IgD-negative memory B cell (primary cell): ENCODE measurements at regions not wholly inside any gene's neighbourhood (a gene's known extent, or its start where the extent isn't known, plus 50 kb on each side); places are given as distances from the start of the nearest gene placed in this dataset.

ENCODE experiments used
- H3K27ac Mint-ChIP-seq, 3 donors: one replicate each; pipeline ENCODE4 v1.8.0; 2020 to 2022; ENCODE audit warnings: mild to moderate bottlenecking in 3 of 3, mixed read lengths in 3 of 3, moderate library complexity in 1 of 3
- H3K27me3 Mint-ChIP-seq: one replicate; pipeline ENCODE4 v1.8.0; 2021; ENCODE audit warnings: mixed read lengths
- H3K36me3 Mint-ChIP-seq: one replicate; pipeline ENCODE4 v1.8.0; 2020; ENCODE audit warnings: mild to moderate bottlenecking, mixed read lengths
- H3K4me1 Mint-ChIP-seq, 3 donors: one replicate each; pipeline ENCODE4 v1.8.0; 2020 to 2022; ENCODE audit warnings: mixed read lengths in 3 of 3, mild to moderate bottlenecking in 1 of 3
- H3K4me3 Mint-ChIP-seq, 4 donors: one replicate each; pipeline ENCODE4 v1.8.0; 2020 to 2022; ENCODE audit warnings: mild to moderate bottlenecking in 4 of 4, mixed read lengths in 4 of 4, moderate library complexity in 3 of 4
- H3K9me3 Mint-ChIP-seq, 3 donors: one replicate each; pipeline ENCODE4 v1.8.0; 2020 to 2021; ENCODE audit warnings: mixed read lengths in 3 of 3, mild to moderate bottlenecking in 1 of 3

DNA sequence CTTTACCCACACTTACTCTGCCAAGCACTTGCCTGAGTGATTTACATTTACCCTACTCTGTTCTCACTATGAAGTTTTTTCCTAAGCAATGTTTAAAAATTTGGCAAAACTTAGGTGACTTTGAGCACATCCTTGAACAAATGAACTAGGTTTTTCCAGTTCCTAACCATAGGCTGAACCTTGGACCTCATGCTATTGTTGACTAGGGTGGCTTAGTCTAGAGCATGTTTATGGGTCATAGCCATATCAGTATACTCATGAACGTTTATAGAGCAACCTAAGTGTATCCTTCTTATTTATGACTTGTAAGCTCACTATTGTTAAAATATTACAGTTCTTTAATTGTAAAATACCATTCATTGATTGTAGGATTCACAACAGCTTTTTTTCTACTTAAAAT lies 85.0 kb upstream of the KRR1 start:
- Mint-ChIP-seq H3K27ac (no peak overlapping the region), H3K9me3 (no peaks in the 10 kb centered on the region), H3K27me3 (no peaks in the 10 kb centered on the region), H3K4me3 (no peak overlapping the region), H3K36me3 (no peaks in the 10 kb centered on the region), H3K4me1 (no peaks in the 10 kb centered on the region)

DNA sequence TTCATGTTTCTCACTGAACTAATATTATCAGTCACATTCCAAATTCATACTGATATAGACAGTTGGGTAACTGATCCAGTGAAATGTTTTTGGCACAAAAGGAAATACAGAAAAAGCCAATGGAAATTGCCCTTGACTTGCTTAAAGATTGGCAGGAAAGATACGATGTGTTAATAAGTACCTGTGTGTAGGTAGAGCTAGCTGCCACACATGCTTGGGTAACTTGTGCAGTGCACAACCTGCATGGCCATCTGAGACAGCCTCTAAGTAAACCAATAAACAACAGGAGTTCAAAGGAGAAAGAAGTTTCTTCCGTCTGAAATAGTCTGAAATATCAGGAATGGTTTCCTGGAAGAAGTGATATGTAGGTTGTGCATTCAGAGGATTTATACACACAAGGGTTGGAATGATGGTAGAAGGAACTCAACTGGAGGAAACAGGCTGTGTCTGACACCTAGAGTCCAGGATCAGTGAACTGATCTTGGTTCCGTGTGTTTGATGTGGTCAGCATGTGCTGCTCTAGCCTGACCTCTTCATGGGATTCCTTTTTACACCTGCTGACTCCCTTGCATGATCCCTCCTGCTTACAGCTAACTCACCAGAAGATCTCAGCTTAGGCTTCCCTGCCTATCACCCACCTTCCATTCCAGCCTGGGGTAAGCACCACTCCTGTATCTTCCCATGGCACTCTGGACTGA lies 81.4 kb upstream of the KRR1 start:
- Mint-ChIP-seq H3K27ac (no peak overlapping the region), H3K36me3 (no peaks in the 10 kb centered on the region), H3K9me3 (no peaks in the 10 kb centered on the region), H3K4me1 (no peaks in the 10 kb centered on the region), H3K27me3 (no peaks in the 10 kb centered on the region), H3K4me3 (no peak overlapping the region)

DNA sequence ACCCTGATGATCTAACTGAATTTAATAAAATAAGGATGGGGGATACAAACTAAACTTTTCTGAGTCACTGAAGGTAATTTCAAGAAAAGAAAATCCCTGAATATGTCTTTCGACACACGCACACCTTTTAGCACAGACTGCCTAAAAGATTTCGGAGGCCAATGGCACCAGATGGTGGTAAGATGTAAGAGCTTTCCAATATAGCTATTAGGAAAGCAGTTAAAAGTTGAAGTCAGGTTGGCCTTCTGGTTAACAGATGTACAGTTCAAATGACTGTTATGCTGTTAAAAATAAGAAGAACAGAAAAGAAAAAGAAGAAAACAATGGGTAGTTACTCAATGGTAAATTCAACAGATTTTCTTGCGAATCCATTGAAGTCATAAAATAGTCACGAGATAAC lies 80.7 kb upstream of the KRR1 start:
- no peak overlapping the region for H3K4me3 Mint-ChIP-seq
- H3K36me3 Mint-ChIP-seq, result no peaks in the 10 kb centered on the region
- H3K9me3 Mint-ChIP-seq, result no peaks in the 10 kb centered on the region
- H3K27ac Mint-ChIP-seq, result no peak overlapping the region
- H3K4me1 Mint-ChIP-seq, result no peaks in the 10 kb centered on the region
- no peaks in the 10 kb centered on the region for H3K27me3 Mint-ChIP-seq

DNA sequence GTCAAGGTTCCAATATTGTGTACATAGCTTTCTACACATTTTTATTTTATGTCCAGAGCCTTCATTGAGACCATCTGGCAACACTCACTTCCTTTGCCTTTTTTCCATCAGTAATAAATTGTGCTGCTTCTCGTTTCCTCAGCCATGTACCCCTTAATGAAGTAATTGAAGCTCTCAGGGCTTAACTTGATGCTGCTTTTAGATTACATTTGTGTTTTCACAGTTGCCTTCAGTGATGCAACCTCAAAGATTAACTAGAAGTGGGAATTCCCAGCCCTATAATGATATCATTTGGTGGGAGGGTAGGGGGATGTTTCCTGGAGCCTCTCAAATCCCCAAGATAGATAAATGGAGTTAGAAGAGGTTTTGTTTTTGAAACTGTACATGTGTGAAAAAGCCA lies 80.2 kb upstream of the KRR1 start:
- no peaks in the 10 kb centered on the region for H3K27me3 Mint-ChIP-seq
- H3K27ac Mint-ChIP-seq, result no peak overlapping the region
- H3K4me3 Mint-ChIP-seq, result no peak overlapping the region
- H3K36me3 Mint-ChIP-seq, result no peaks in the 10 kb centered on the region
- no peaks in the 10 kb centered on the region for H3K9me3 Mint-ChIP-seq
- H3K4me1 Mint-ChIP-seq, result no peaks in the 10 kb centered on the region

DNA sequence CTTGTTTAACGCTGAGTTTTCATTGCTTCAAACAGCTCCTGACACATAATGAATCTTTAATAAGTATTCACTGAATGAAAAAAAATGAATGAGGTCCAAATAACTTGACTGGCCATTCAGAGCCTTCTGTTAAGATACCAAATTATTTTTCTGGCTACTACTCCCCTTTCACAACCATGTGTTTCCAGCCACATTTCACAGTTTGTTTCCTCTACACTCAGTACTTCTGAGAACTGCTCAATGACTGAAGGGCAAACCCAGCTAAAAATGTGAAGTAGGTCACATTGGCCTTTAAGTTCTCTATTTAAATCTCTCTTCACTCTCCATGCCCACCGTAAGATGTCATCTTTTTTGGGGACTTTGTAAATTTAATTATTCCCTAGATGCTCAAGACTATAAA lies 78.4 kb upstream of the KRR1 start:
- H3K4me3 Mint-ChIP-seq, result no peak overlapping the region
- no peak overlapping the region for H3K27ac Mint-ChIP-seq
- H3K9me3 Mint-ChIP-seq, result no peaks in the 10 kb centered on the region
- no peaks in the 10 kb centered on the region for H3K4me1 Mint-ChIP-seq
- H3K27me3 Mint-ChIP-seq, result peaks cover 2% of the 10 kb centered on the region
- no peaks in the 10 kb centered on the region for H3K36me3 Mint-ChIP-seq

DNA sequence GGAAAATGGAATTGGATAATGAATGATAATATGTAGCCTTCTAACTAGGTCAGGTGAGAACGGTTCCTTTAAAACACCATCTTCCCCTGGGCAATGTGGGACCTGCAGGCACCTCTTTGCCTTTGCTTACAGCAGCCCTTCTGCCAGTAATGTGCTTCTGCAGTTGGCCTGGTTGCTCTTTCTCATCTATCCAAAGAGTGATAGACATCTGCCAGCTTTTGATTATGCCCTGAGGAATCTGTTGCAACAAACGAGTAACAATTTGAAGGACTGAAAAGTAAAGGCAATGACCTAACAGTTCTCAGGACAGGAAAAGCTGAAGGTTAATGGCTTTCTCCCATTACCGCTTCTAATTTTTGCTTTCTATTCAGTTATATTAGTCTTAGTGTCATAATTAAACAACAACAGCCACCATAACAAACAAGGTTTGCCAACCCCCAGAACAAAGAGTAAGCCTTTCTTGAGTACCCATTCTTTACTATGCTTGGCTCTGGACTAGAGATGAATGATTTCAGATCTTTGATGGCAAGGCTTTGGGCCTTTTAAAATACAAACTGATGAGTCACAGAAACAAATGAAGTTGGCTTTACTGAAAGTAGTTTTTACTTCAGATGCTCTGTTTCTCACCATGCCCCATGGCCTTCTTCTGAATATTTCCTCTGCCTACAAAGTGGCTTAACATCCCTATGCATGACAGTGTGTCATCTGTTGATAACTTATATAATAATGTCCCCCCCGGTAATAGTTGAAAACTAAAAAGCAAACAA lies 76.1 kb upstream of the KRR1 start:
- Mint-ChIP-seq H3K27me3 (peaks cover 2% of the 10 kb centered on the region), H3K36me3 (no peaks in the 10 kb centered on the region), H3K4me3 (no peak overlapping the region), H3K9me3 (no peaks in the 10 kb centered on the region), H3K27ac (no peak overlapping the region), H3K4me1 (no peaks in the 10 kb centered on the region)

DNA sequence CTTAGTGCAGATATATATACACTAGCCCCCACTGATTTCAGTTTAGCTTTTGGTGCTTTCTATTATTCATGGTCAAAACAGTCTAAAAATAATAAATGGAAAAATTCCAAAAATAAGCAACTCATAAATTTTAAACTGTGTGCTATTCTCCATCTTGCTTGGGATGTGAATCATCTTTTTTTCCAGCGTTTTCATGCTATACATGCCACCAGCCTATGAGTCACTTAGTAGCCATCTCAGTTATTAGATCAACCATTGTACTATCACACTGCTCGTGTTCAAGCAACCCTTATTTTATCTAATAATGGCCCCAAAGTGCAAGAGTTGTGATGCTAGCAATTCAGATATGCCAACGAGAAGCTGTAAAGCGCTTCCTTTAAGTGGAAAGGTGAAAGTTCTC lies 73.9 kb upstream of the KRR1 start:
- no peaks in the 10 kb centered on the region for H3K9me3 Mint-ChIP-seq
- H3K36me3 Mint-ChIP-seq, result no peaks in the 10 kb centered on the region
- H3K4me3 Mint-ChIP-seq, result no peak overlapping the region
- H3K27ac Mint-ChIP-seq, result no peak overlapping the region
- H3K4me1 Mint-ChIP-seq, result peaks cover 0 to 2% (median 0%) of the 10 kb centered on the region in 3 donors
- peaks cover 2% of the 10 kb centered on the region for H3K27me3 Mint-ChIP-seq

DNA sequence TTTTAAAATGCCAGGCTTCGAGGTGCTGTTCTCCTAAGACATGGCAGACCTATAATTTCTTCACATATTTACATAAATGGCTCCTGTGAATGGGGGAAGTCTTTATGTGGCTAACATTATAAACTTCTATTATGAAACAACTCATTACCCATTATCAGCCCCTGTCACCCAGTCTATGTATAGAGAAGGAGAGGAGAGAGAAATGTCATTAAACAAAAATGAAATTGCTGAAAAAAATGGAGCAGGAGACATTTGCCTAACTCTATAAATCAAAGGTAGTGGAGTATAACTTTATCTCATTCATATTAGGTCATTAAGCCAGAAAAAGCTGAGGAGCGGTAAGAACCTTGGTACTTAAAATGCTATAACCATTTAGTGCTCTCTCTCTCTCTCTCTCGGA lies 71.9 kb upstream of the KRR1 start:
- H3K4me3 Mint-ChIP-seq, result no peak overlapping the region
- H3K27ac Mint-ChIP-seq, result no peak overlapping the region
- H3K4me1 Mint-ChIP-seq, result peaks cover 0 to 2% (median 0%) of the 10 kb centered on the region in 3 donors
- H3K27me3 Mint-ChIP-seq, result peaks cover 2% of the 10 kb centered on the region
- H3K36me3 Mint-ChIP-seq, result no peaks in the 10 kb centered on the region
- H3K9me3 Mint-ChIP-seq, result no peaks in the 10 kb centered on the region

DNA sequence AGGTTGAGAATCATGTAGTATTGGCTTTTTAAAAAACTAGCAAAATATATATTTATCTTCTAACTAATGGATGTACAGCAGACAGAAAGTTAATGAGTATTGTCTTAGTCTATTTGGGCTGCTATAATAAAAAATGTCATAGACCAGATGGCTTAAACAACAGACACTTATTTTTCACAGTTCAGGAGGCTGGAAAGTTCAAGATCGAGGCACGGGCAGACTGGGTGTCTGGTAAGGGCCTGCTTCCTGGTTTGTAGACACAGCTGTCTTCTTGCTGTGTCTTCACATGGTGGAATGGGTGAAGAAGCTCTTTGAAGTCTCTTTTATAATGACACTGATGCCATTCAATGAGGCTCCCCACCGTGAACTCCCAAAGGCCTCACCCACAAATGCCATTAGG lies 70.1 kb upstream of the KRR1 start:
- Mint-ChIP-seq H3K27ac (no peak overlapping the region), H3K4me3 (no peak overlapping the region), H3K4me1 (peaks cover 0 to 2% (median 0%) of the 10 kb centered on the region in 3 donors), H3K27me3 (peaks cover 2% of the 10 kb centered on the region), H3K36me3 (no peaks in the 10 kb centered on the region), H3K9me3 (no peaks in the 10 kb centered on the region)

DNA sequence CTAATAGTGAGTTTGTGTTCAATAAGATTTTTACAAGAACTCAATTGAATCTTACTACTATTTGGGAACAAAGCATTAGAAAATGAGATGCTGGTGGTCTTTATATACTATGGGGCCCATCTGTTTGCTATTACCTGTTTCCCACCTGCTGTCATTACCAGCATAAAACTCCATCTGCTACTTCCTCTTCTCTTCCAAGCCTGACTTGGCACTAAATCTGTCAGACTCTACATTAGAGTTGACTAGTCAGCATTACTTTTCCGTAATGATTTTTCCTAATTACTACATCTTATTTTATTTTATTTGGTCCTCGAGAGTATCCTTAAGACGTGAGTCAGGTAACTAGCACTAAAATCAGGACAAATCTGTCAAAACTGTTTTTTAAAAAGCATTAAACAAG lies 68.1 kb upstream of the KRR1 start:
- Mint-ChIP-seq H3K27ac (no peak overlapping the region), H3K27me3 (peaks cover 2% of the 10 kb centered on the region), H3K9me3 (peaks cover 0 to 2% (median 0%) of the 10 kb centered on the region in 3 donors), H3K4me1 (peaks cover 0 to 2% (median 0%) of the 10 kb centered on the region in 3 donors), H3K36me3 (no peaks in the 10 kb centered on the region), H3K4me3 (no peak overlapping the region)

DNA sequence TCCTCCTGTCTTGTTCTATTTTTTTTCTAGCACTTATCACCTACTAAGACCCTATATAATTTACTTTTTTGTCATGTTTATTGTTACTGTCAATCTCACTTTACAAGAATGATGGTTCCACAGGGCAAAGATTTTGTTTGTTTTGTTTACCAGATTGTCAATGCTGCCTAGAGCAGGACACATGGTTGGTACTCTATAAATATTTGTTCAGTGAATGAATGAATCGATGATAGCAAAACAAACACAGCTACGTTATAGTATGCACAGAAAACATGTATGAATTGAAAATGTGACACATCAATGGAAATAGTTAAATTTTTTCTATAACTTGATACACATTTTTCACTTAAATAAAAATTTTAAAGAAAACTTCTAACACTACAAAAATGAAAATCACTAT lies 67.1 kb upstream of the KRR1 start:
- Mint-ChIP-seq H3K36me3 (no peaks in the 10 kb centered on the region), H3K9me3 (peaks cover 0 to 2% (median 0%) of the 10 kb centered on the region in 3 donors), H3K4me1 (peaks cover 0 to 2% (median 0%) of the 10 kb centered on the region in 3 donors), H3K4me3 (no peak overlapping the region), H3K27me3 (peaks cover 2% of the 10 kb centered on the region), H3K27ac (no peak overlapping the region)

DNA sequence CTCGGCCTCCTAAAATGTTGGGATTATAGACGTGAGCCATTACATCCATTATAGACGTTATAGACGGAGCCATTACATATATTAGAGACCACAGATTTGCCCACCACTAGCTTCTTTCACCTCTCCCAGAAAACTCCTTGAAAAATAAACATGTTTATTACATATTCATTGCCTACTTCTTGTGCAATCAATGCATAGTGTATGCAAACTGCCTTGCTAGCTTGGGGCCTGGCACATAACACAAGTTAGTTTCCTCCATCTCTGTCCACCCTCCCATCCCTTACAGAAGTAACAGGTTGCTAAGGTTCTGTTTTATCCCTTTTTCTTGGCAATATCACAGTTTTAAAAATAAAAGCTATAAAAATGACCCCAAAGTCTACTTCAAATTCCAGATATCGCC lies 66.4 kb upstream of the KRR1 start:
- no peak overlapping the region for H3K27ac Mint-ChIP-seq
- H3K36me3 Mint-ChIP-seq, result peaks cover 1% of the 10 kb centered on the region
- H3K27me3 Mint-ChIP-seq, result peaks cover 2% of the 10 kb centered on the region
- peaks cover 0 to 2% (median 0%) of the 10 kb centered on the region in 3 donors for H3K9me3 Mint-ChIP-seq
- H3K4me3 Mint-ChIP-seq, result no peak overlapping the region
- peaks cover 0 to 2% (median 0%) of the 10 kb centered on the region in 3 donors for H3K4me1 Mint-ChIP-seq

DNA sequence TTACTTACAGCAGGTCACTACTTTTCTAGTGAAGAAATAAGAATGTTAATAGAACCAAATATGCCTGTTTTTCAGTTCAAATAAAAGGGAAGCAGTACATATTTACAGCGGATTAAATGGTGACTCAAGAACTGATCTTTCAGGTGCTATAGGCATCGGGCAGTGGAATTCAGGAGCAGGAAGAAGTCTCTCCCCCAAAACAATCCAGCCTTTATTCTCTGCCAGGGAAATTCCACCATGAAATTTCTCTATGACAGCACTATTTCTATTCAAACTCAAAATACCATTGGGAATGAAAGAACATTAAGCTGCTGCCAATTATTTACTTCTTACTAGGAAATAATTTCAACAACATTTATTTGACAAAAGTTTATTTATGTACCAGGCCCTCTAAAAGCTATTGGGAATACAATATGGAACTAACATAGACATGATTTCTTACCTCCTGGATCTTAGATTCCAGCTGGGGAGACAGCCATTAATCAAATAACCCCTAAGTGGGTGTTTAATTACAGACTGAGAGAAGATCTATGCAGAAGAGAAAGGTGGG lies 60.3 kb upstream of the KRR1 start:
- no peaks in the 10 kb centered on the region for H3K4me1 Mint-ChIP-seq
- H3K27ac Mint-ChIP-seq, result no peak overlapping the region
- H3K9me3 Mint-ChIP-seq, result peaks cover 0 to 2% (median 0%) of the 10 kb centered on the region in 3 donors
- H3K27me3 Mint-ChIP-seq, result peaks cover 4% of the 10 kb centered on the region
- H3K36me3 Mint-ChIP-seq, result peaks cover 1% of the 10 kb centered on the region
- no peak overlapping the region for H3K4me3 Mint-ChIP-seq

DNA sequence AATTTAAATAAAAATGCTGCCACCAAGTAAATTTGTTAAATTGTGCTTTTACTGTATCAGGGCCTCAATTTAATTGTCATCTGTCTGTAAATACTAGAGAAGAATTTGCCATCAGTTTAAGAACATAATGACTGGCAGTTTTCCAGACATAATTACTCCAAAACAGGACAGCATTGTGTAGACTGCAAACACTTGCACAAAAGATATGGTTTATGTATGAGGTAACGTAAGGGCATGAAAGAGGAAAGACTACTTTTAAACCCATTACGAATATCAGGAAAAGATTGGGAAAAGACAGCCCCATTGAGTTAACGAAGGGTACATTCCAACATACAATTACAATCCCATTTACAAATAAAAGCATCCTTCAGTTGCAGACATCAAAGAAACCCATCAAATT lies 59.8 kb upstream of the KRR1 start:
- Mint-ChIP-seq H3K4me1 (no peaks in the 10 kb centered on the region), H3K4me3 (no peak overlapping the region), H3K9me3 (peaks cover 0 to 2% (median 0%) of the 10 kb centered on the region in 3 donors), H3K27me3 (peaks cover 6% of the 10 kb centered on the region), H3K27ac (no peak overlapping the region), H3K36me3 (peaks cover 1% of the 10 kb centered on the region)

DNA sequence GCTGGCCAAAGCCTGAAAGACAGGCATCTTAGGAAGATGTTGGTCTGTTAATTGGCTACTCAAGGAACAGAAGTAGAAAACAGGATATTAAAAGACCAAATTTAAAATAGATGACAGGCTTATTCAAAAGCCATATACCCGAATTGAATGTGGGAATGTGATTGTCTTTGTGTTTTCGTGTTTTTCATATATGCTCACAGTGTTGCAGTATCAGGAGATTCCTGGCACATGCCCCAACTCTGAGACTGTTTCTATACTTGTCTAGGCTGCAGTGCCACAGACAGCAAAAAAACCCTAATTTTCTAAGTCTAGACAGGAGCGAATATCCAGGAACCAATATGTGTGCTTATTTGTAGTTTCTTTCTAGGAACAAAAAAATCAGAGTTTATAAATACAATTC lies 57.4 kb upstream of the KRR1 start:
- Mint-ChIP-seq H3K36me3 (peaks cover 1% of the 10 kb centered on the region), H3K4me3 (no peak overlapping the region), H3K9me3 (no peaks in the 10 kb centered on the region), H3K27ac (no peak overlapping the region), H3K27me3 (peaks cover 5% of the 10 kb centered on the region), H3K4me1 (no peaks in the 10 kb centered on the region)

DNA sequence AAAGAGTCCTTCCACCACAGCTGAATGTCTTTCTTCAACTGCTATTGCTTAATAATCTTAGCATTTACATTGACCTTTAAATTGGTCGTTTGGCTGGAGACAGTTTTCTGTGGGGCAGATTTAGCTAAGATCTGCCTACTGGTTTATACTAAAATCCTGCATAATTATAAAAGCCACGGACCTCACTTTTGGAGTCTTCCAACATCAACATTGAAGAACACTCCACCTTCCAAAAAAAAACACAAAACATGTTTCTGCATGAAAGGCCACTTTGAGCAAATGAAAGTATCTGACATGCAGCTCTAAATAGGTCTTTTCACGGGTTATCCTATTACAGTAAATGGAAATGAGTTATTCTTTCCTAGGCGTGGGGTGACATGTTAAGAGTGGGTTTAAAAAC lies 57.0 kb upstream of the KRR1 start:
- Mint-ChIP-seq H3K4me1 (no peaks in the 10 kb centered on the region), H3K27ac (no peak overlapping the region), H3K36me3 (peaks cover 1% of the 10 kb centered on the region), H3K27me3 (peaks cover 5% of the 10 kb centered on the region), H3K4me3 (no peak overlapping the region), H3K9me3 (no peaks in the 10 kb centered on the region)
